Choroid plexus epithelial cell (primary cell): ENCODE measurements at regions not wholly inside any gene's neighbourhood (a gene's known extent, or its start where the extent isn't known, plus 50 kb on each side); places are given as distances from the start of the nearest gene placed in this dataset.

Source experiments
- DNase-seq: peaks from one replicate; pipeline ENCODE4 v3.0.0-alpha.2; 2010; ENCODE audit warnings: low read depth
- H3K4me3 ChIP-seq: 2 replicates; pipeline ENCODE4 v1.5.1; 2011; ENCODE audit warnings: low read depth, mild to moderate bottlenecking, control low read depth, low read length, moderate library complexity
- CTCF ChIP-seq: conservative IDR thresholded peaks from 2 replicates; pipeline ENCODE4 v1.5.1; 2011; ENCODE audit warnings: low read depth, mild to moderate bottlenecking, control low read depth, inconsistent platforms, low read length, moderate library complexity

GRCh38 chr20:20892328-20892727 lies 179.9 kb upstream of the RALGAPA2 start:
- no peak for DNase-seq
- no peak for TF ChIP-seq CTCF
- no peak overlapping the region for H3K4me3 ChIP-seq

- DNase-seq, result no peak
- H3K4me3 ChIP-seq, result no peak overlapping the region
- TF ChIP-seq CTCF, result no peak
Observed at GRCh38 chr20:20890751-20891150, 178.3 kb upstream of the RALGAPA2 start.

GRCh38 chr20:20888936-20889335 lies 176.5 kb upstream of the RALGAPA2 start:
- DNase-seq, result no peak
- H3K4me3 ChIP-seq, result no peak overlapping the region
- no peak for TF ChIP-seq CTCF

GRCh38 chr20:20888266-20888656 lies 175.8 kb upstream of the RALGAPA2 start:
- H3K4me3 ChIP-seq, result no peak overlapping the region

GRCh38 chr20:20887593-20888265 lies 175.3 kb upstream of the RALGAPA2 start:
- no peak overlapping the region for H3K4me3 ChIP-seq
- DNase-seq, result no peak
- no peak for TF ChIP-seq CTCF

More at GRCh38 chr20:20888266-20888656, 175.8 kb upstream of the RALGAPA2 start:
- TF ChIP-seq CTCF, result no peak
- DNase-seq, result no peak

- no peak for TF ChIP-seq CTCF
- no peak overlapping the region for H3K4me3 ChIP-seq
- DNase-seq, result no peak
Observed at GRCh38 chr20:20881808-20882207, 169.4 kb upstream of the RALGAPA2 start.

- DNase-seq, result no peak
- TF ChIP-seq CTCF, result no peak
- H3K4me3 ChIP-seq, result no peak overlapping the region
Observed at GRCh38 chr20:20877079-20877478, 164.6 kb upstream of the RALGAPA2 start.
